ENCODE measurements at regions not wholly inside any gene's neighbourhood (a gene's known extent, or its start where the extent isn't known, plus 50 kb on each side); places are given as distances from the start of the nearest gene placed in this dataset.

- H3K9me3 Mint-ChIP-seq (ENCODE audit: low read depth): no peaks in the 10 kb centered on the region
- no peak overlapping the region for H3K4me3 Mint-ChIP-seq
- H3K27me3 Mint-ChIP-seq: no peaks in the 10 kb centered on the region
- H3K4me1 Mint-ChIP-seq (ENCODE audit: low read depth): no peaks in the 10 kb centered on the region
- H3K36me3 Mint-ChIP-seq: no peaks in the 10 kb centered on the region
- H3K27ac Mint-ChIP-seq: no peak overlapping the region
These were observed 1713.2 kb upstream of the SLC10A2 start for GRCh38 chr13:104779311-104779993.

GRCh38 chr13:104773775-104774174, 1707.6 kb upstream of the SLC10A2 start:
- Mint-ChIP-seq H3K9me3 (ENCODE audit: low read depth) (no peaks in the 10 kb centered on the region), H3K36me3 (no peaks in the 10 kb centered on the region), H3K4me1 (ENCODE audit: low read depth) (peaks cover 11% of the 10 kb centered on the region), H3K27ac (no peak overlapping the region), H3K27me3 (no peaks in the 10 kb centered on the region), H3K4me3 (no peak overlapping the region)

- peaks cover 17% of the 10 kb centered on the region for H3K4me1 Mint-ChIP-seq (ENCODE audit: low read depth)
- no peaks in the 10 kb centered on the region for H3K36me3 Mint-ChIP-seq
- H3K4me3 Mint-ChIP-seq: no peak overlapping the region
- no peak overlapping the region for H3K27ac Mint-ChIP-seq
- no peaks in the 10 kb centered on the region for H3K27me3 Mint-ChIP-seq
- H3K9me3 Mint-ChIP-seq (ENCODE audit: low read depth): no peaks in the 10 kb centered on the region
These were observed 1703.3 kb upstream of the SLC10A2 start for GRCh38 chr13:104769545-104769944.

GRCh38 chr13:104766319-104766718, 1700.1 kb upstream of the SLC10A2 start:
- no peak overlapping the region for H3K27ac Mint-ChIP-seq
- peaks cover 17% of the 10 kb centered on the region for H3K4me1 Mint-ChIP-seq (ENCODE audit: low read depth)
- H3K4me3 Mint-ChIP-seq: no peak overlapping the region
- no peaks in the 10 kb centered on the region for H3K36me3 Mint-ChIP-seq
- no peaks in the 10 kb centered on the region for H3K27me3 Mint-ChIP-seq
- no peaks in the 10 kb centered on the region for H3K9me3 Mint-ChIP-seq (ENCODE audit: low read depth)

GRCh38 chr13:104764600-104764999, 1698.4 kb upstream of the SLC10A2 start:
- H3K9me3 Mint-ChIP-seq (ENCODE audit: low read depth): no peaks in the 10 kb centered on the region
- H3K36me3 Mint-ChIP-seq: no peaks in the 10 kb centered on the region
- no peaks in the 10 kb centered on the region for H3K27me3 Mint-ChIP-seq
- no peak overlapping the region for H3K4me3 Mint-ChIP-seq
- peaks cover 13% of the 10 kb centered on the region for H3K4me1 Mint-ChIP-seq (ENCODE audit: low read depth)
- H3K27ac Mint-ChIP-seq: no peak overlapping the region

GRCh38 chr13:104759069-104759468, 1692.9 kb upstream of the SLC10A2 start:
- H3K4me1 Mint-ChIP-seq (ENCODE audit: low read depth): no peaks in the 10 kb centered on the region
- no peaks in the 10 kb centered on the region for H3K36me3 Mint-ChIP-seq
- H3K27me3 Mint-ChIP-seq: no peaks in the 10 kb centered on the region
- H3K9me3 Mint-ChIP-seq (ENCODE audit: low read depth): no peaks in the 10 kb centered on the region
- H3K27ac Mint-ChIP-seq: no peak overlapping the region
- H3K4me3 Mint-ChIP-seq: no peak overlapping the region

- H3K9me3 Mint-ChIP-seq (ENCODE audit: low read depth): no peaks in the 10 kb centered on the region
- H3K4me1 Mint-ChIP-seq (ENCODE audit: low read depth): no peaks in the 10 kb centered on the region
- peaks cover 2% of the 10 kb centered on the region for H3K27me3 Mint-ChIP-seq
- no peak overlapping the region for H3K27ac Mint-ChIP-seq
- no peaks in the 10 kb centered on the region for H3K36me3 Mint-ChIP-seq
- H3K4me3 Mint-ChIP-seq: no peak overlapping the region
These were observed 1691.5 kb upstream of the SLC10A2 start for GRCh38 chr13:104757712-104758111.

GRCh38 chr13:104750377-104750776, 1684.2 kb upstream of the SLC10A2 start:
- no peaks in the 10 kb centered on the region for H3K4me1 Mint-ChIP-seq (ENCODE audit: low read depth)

GRCh38 chr13:104740641-104741222, 1674.5 kb upstream of the SLC10A2 start:
- Mint-ChIP-seq H3K27ac (no peak overlapping the region), H3K9me3 (ENCODE audit: low read depth) (no peaks in the 10 kb centered on the region), H3K36me3 (no peaks in the 10 kb centered on the region), H3K4me3 (no peak overlapping the region), H3K4me1 (ENCODE audit: low read depth) (no peaks in the 10 kb centered on the region), H3K27me3 (peaks cover 1% of the 10 kb centered on the region)

More at GRCh38 chr13:104750377-104750776, 1684.2 kb upstream of the SLC10A2 start:
- H3K9me3 Mint-ChIP-seq (ENCODE audit: low read depth): no peaks in the 10 kb centered on the region
- no peak overlapping the region for H3K27ac Mint-ChIP-seq
- H3K27me3 Mint-ChIP-seq: peaks cover 4% of the 10 kb centered on the region
- H3K4me3 Mint-ChIP-seq: no peak overlapping the region
- H3K36me3 Mint-ChIP-seq: no peaks in the 10 kb centered on the region

- Mint-ChIP-seq H3K27me3 (no peaks in the 10 kb centered on the region), H3K27ac (no peak overlapping the region), H3K36me3 (no peaks in the 10 kb centered on the region), H3K9me3 (ENCODE audit: low read depth) (no peaks in the 10 kb centered on the region), H3K4me3 (no peak overlapping the region), H3K4me1 (ENCODE audit: low read depth) (no peaks in the 10 kb centered on the region)
These were observed 1671.5 kb upstream of the SLC10A2 start for GRCh38 chr13:104737713-104738112.

- Mint-ChIP-seq H3K4me3 (no peak overlapping the region), H3K27ac (no peak overlapping the region), H3K4me1 (ENCODE audit: low read depth) (no peaks in the 10 kb centered on the region), H3K36me3 (no peaks in the 10 kb centered on the region), H3K9me3 (ENCODE audit: low read depth) (no peaks in the 10 kb centered on the region), H3K27me3 (peaks cover 1% of the 10 kb centered on the region)
These were observed 1667.2 kb upstream of the SLC10A2 start for GRCh38 chr13:104733427-104733826.

- Mint-ChIP-seq H3K4me1 (ENCODE audit: low read depth) (peaks cover 12% of the 10 kb centered on the region), H3K27me3 (no peaks in the 10 kb centered on the region), H3K27ac (no peak overlapping the region), H3K4me3 (no peak overlapping the region), H3K9me3 (ENCODE audit: low read depth) (no peaks in the 10 kb centered on the region), H3K36me3 (no peaks in the 10 kb centered on the region)
These were observed 1648.9 kb upstream of the SLC10A2 start for GRCh38 chr13:104715111-104715510.

GRCh38 chr13:104705031-104705750, 1639.0 kb upstream of the SLC10A2 start:
- no peak overlapping the region for H3K27ac Mint-ChIP-seq
- no peaks in the 10 kb centered on the region for H3K9me3 Mint-ChIP-seq (ENCODE audit: low read depth)
- H3K36me3 Mint-ChIP-seq: no peaks in the 10 kb centered on the region
- H3K4me3 Mint-ChIP-seq: no peak overlapping the region
- no peaks in the 10 kb centered on the region for H3K4me1 Mint-ChIP-seq (ENCODE audit: low read depth)
- H3K27me3 Mint-ChIP-seq: no peaks in the 10 kb centered on the region

GRCh38 chr13:104701591-104701990, 1635.4 kb upstream of the SLC10A2 start:
- no peaks in the 10 kb centered on the region for H3K27me3 Mint-ChIP-seq
- no peak overlapping the region for H3K27ac Mint-ChIP-seq
- H3K9me3 Mint-ChIP-seq (ENCODE audit: low read depth): no peaks in the 10 kb centered on the region
- H3K4me1 Mint-ChIP-seq (ENCODE audit: low read depth): no peaks in the 10 kb centered on the region
- no peaks in the 10 kb centered on the region for H3K36me3 Mint-ChIP-seq
- no peak overlapping the region for H3K4me3 Mint-ChIP-seq

- H3K4me3 Mint-ChIP-seq: no peak overlapping the region
- H3K27ac Mint-ChIP-seq: no peak overlapping the region
- no peaks in the 10 kb centered on the region for H3K9me3 Mint-ChIP-seq (ENCODE audit: low read depth)
- H3K36me3 Mint-ChIP-seq: no peaks in the 10 kb centered on the region
- no peaks in the 10 kb centered on the region for H3K4me1 Mint-ChIP-seq (ENCODE audit: low read depth)
- H3K27me3 Mint-ChIP-seq: no peaks in the 10 kb centered on the region
These were observed 1628.2 kb upstream of the SLC10A2 start for GRCh38 chr13:104694397-104694796.
